ENCODE measurements at regions not wholly inside any gene's neighbourhood (a gene's known extent, or its start where the extent isn't known, plus 50 kb on each side); places are given as distances from the start of the nearest gene placed in this dataset.
"Not testable (repeated sequence)": the region's sequence is repeated elsewhere in the genome, so short reads cannot be mapped to it uniquely, and the experiment has no call there.

DNA sequence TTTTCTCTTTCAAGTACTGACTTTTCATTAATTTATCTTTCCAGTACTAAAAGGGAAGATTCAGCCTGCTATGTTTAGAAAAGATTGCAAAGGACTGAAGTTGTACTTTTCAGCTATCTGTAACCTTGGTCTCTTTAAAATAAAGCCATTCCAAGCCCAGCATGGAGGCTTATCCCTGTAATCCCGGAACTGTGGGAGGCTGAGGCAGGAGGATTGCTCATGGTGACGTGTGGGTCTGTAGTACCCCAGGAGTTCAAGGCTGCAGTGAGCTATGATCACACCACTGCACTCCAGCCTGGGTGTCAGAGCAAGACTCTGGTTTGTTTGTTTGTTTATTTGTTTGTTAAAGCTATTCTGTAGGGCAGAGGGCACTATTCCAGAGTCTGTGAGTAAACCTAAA lies 50.6 kb upstream of the TMEM170B start:
- DNase-seq, result no peak

- no peak for DNase-seq
Measured at GRCh38 chr6:11486486-11486885, 51.1 kb upstream of the TMEM170B start.

GRCh38 chr6:11486051-11486450 lies 51.5 kb upstream of the TMEM170B start:
- DNase-seq, result no peak

- DNase-seq, result no peak
Measured at GRCh38 chr6:11485271-11485670, 52.3 kb upstream of the TMEM170B start.

DNA sequence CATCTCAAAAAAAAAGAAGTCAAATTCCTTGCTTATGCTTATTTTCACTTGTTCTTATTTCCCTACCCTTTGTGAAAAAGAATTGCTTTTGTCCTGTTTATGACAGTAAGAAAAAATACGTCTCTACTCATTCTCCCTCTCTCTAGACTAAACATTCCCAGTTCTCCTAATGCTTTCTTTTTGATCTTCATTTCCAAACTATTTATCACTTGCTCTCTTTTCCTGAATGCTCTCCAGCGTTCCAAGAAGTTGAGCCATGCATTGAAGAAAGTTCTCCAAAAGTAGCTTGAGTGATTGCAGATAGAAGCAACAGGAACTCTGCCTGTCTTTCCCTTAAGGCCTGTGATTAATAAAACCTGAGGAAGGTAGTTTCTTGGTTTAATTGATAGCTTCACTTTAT lies 53.1 kb upstream of the TMEM170B start:
- DNase-seq, result no peak

- DNase-seq, result no peak
Measured at GRCh38 chr6:11482616-11483015, 54.9 kb upstream of the TMEM170B start.

- DNase-seq, result no peak
Measured at GRCh38 chr6:11480541-11480940, 57.0 kb upstream of the TMEM170B start.

GRCh38 chr6:11479296-11479695 lies 58.3 kb upstream of the TMEM170B start:
- no peak for DNase-seq

GRCh38 chr6:11478586-11478985 lies 59.0 kb upstream of the TMEM170B start:
- no peak for DNase-seq

GRCh38 chr6:11475016-11475415 lies 62.5 kb upstream of the TMEM170B start:
- no peak for DNase-seq

- no peak for DNase-seq
Measured at GRCh38 chr6:11473008-11473740, 64.4 kb upstream of the TMEM170B start.

DNA sequence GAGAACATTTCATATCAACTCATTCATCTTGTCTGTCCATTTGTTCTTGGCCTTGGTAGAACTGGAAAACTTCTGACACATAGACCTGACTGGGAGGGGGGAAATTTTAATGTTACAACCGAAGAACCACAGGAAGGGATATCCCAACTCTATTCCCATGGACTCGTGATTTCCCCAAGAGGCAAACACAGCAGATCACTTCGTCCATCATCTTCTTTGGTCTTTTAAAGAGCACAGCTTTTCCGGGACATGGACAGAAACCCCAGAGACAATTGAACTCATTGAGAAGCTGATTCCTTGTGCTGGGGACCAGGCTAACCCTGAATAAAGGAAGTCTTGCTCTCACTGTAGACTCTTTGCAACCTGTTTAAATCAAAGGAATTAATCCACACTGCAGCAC lies 66.3 kb upstream of the TMEM170B start:
- DNase-seq, result no peak

DNA sequence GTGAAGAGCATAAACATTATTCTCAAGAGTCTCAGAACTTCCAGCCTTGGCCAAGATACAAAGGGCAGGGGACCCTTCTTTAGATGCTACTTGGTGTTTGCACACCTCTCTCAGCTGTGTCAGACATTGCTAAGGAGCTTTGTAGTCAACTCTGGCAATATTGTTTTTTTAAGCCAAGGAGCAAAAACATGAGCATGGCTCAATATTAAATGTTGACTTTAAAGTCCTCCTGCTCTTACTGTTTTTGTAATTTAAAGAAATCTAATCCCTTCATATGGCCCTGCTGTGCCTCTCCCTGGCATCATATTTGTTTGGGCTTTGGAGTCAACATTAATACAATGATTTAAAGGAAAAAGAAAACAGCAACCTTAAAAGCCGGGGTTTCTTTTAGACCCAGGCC lies 67.9 kb upstream of the TMEM170B start:
- no peak for DNase-seq

GRCh38 chr6:11468271-11468670 lies 69.3 kb upstream of the TMEM170B start:
- not testable (repeated sequence) for DNase-seq

GRCh38 chr6:11467364-11467763 lies 70.2 kb upstream of the TMEM170B start:
- DNase-seq, result no peak

DNA sequence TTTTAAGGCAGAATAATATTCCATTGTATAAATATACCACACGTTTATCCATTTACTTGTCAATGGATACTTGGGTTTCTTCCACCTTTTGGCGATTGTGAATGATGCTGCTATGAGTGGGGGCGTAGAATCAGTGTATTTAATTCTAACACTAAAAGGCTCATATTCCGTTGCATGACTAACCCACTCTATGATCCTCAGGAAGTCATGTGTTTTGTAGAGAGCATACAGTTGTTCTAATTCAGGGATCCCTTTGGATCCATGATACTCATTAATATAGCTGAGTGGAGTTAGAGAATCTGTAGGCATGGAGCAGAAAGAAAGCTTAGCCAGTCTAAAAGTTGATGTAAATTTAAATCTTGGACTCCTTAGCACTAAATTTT lies 74.2 kb upstream of the TMEM170B start:
- DNase-seq, result no peak

DNA sequence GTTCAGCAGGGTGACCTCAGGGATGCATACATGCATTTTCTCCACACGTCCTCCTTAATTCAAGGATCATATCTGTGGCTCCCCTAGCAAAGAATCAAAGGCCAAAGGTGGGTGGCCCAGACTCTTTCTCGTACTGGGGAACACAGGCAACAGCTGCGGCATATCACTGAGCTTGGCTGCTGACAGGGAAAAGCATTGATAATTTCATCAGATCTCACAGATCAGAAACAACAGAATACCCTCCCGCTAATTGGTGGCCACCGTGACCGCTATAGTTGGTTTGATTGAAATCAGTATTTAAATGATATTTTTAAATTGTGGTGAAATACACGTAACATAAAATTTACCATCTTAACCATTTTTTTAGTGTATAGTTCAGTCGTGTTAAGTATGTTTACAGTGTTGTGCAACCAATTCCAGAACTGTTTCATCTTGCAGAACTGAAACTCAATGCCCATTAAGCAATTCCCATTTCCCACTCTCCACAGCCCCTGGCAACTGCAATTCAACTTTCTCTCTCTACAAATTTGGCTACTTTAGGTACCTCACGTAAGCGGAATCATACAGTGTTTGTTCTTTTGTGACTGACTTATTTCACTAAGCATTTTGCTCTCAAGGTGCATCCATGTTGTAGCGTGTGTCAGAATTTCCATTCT lies 74.7 kb upstream of the TMEM170B start:
- DNase-seq, result no peak

- DNase-seq, result no peak
Measured at GRCh38 chr6:11460837-11461661, 76.5 kb upstream of the TMEM170B start.

DNA sequence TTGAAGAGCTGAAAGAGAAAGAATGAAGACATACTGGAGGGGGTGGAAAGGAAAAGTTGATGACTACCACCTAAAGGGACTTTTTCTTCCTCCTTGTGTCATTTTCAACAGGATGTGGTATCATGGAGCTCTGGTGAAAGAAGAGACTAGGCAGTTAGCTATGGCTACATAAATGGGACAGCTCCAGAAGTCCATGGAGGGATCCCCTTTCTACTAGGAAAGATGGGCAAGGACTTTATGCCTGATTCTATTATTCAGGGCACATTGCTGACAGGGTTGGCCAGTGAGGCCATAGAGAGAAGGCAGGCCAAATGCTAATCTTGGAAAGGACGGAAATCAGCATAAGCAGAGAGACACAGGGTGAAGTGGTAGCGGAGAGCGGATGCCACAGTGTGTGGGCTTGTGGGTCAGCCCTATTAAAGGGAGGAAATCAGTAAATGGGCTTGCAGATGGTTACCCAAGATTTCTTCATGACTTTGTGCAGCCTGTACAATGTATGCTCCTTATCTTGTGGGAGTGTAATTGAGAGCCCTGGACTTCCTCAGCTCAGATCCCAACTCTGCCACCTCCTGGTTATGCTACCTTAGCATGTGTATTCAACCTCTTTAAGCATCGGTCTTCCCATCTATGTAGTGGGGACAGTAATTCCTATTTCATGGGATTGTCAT lies 77.4 kb upstream of the TMEM170B start:
- no peak for DNase-seq

DNA sequence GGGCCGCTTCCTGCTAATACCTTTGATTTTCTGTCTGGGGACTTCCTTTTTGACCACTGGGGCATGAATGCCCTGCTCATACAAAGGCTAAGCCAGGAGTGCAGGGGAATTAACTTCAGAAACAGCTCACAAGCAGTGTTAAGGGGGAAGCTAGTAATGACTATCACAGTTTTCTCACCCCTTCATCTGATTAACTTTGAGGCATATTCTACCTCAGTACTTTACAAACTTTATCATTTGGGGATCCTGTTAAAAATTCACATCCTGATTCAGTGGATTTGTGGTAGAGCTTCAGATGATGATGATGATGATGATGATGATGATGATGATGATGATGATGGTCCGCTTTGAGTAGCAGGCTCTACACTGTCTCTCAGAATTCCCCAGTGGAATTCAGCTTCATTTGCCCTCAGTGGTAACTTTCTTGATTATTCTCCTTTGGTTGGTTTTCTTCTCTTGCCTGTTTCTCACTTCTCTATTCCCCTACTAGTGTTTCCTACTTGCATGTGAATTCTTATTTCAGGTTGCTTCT lies 78.4 kb upstream of the TMEM170B start:
- DNase-seq, result no peak

DNA sequence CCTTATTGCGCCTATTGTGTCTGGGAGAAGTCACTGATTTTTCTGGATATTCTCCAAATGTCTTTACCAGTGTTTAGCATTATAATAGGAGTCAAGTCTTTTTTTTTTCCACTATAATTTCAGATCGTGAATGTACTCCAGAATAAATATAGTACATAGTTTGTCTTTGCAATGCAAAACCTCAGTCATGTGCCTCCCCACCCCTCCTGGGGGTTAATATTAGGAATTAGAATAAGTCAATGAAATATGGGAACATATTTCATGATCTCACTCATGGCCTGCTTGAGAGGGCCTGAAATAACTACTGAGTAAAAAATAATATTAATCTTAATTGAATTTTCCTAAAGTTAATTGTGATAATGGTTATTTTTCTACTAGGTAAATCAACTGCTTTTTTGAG lies 79.0 kb upstream of the TMEM170B start:
- DNase-seq, result no peak

DNA sequence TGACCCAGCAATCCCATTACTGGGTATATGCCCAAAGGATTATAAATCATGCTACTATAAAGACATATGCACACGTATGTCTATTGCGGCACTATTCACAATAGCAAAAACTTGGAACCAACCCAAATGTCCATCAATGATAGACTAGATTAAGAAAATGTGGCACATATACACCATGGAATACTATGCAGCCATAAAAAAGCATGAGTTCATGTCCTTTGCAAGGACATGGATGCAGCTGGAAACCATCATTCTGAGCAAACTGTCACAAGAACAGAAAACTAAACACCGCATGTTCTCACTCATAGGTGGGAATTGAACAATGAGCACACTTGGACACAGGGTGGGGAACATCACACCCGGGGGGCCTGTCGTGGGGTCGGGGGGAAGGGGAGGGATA lies 80.1 kb upstream of the TMEM170B start:
- not testable (repeated sequence) for DNase-seq

- not testable (repeated sequence) for DNase-seq
Measured at GRCh38 chr6:11452106-11452505, 85.4 kb upstream of the TMEM170B start.

All from NK-92 treated with Interleukin-12 subunit alpha and Interleukin-12 subunit beta, amount 100 ng/mL, for 24 hours (cell line).